Eye (tissue), 1 donor: ENCODE measurements at regions not wholly inside any gene's neighbourhood (a gene's known extent, or its start where the extent isn't known, plus 50 kb on each side); places are given as distances from the start of the nearest gene placed in this dataset.

Source experiments
- DNase-seq: peaks from one replicate; pipeline ENCODE4 v3.0.0-alpha.2; 2015

DNA sequence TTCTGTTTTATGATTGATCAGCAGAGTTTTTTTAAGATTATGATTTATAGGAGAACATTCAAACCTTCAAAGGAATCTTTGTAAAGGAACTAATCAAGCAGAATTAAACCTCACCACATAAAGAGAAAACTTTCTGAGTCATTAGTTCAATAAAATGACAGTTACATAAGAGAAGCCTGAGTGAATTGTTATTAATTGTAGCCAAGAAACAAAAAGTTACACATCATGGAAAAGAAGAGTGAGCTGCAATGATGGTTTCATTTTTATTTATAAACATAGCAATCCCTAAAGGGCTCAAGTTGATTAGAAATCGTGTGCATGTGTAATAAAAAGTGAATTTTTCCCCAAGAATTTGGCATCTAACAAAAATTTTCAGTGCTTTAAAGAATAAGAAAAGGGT is 731.4 kb downstream of the LTN1 start:
- DNase-seq = peak; percentile 26

DNA sequence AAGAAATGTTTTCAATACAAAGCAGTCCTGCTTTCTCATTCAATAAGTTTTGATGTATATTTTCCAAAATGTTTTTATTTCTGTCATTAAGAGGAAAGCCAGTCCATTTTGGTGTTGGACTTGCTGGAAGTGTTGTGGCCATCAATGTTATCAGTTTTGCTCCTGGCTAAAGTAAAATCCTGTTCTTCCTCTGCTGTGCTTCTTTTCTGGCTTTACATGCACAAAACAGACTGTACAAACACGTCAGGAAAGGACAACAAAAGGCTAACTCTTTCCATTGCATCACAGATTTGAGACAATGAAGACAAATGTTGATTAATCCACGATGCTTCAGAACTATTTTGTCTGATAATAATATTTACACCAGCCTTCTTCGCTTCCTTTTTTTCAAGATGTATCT is 735.4 kb downstream of the LTN1 start:
- DNase-seq = peak; percentile 47

DNA sequence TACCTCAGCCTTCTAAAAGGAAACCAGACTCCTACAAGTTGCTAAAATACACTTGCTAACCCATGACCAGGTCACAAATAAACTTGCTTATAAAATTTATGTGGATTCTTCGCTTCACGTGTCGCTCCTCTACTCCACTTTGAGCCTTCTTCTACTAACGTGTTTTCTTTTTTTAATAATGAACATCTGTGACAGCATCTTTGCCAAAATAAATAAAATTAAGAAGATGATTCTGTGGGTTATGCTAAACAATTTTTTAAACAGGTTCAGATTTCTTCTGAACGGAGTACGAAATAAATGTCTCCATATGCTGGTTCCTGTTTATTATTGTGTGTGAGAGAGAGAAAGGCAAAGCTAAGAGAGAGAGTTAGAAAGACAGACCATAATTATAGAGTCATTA is 735.8 kb downstream of the LTN1 start:
- DNase-seq = peak; percentile 76

DNA sequence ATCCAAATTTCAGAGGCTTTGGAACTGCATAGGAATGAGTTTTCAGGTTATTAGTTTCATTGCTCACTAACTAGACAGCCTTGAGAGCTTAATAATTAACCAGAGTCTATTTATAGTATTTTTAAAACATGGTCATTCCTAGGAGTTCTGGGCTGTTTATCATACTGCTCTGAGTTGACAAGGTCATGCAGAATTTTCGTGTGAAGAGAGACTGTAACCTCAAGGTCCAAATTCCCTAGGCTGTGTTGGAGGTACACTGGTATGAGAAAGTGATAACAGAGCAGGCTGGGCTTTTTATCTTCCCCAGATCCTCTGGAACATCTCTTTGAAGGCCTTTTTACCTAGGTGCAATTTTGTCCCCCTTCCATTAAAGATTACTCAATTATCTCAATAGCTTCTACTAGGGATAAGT is 736.3 kb downstream of the LTN1 start:
- DNase-seq = no peak

DNA sequence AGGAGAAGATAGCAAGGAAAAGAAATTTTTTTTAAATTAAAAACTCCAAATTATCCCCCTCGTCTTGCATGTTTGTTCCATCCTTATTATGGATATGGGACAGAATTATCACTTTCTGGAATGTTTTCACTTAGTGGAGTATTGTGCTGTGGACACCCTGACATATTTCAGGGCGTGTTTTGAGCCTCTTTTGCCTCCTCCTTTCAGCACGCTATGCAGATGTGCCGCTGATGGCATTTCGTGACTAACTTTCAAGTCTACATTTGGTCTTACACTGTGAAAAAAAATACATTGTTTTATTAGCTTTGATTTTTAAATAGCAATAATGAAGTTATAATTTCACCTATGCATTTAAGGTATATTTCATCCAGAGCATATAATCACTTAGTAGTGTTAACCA is 738.7 kb downstream of the LTN1 start:
- DNase-seq = no peak

DNA sequence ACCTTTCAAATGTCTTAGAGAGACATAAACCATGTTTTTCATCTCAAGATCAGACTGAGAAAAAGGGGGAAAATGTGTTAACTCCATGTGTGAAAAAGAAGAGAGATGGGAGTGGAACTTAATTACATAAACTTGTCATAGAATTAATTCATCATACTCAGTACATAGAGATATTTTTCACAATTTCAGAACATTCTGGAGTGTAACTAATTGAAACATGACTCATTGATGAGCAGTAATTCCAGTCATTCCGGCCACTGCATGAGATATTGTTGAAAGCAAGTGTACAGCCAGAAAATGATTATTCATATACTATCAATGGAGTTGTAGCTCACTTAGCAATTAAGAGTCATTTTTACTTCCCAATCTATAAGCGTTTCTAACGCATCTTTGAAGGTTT is 739.3 kb downstream of the LTN1 start:
- peak; percentile 8 for DNase-seq

DNA sequence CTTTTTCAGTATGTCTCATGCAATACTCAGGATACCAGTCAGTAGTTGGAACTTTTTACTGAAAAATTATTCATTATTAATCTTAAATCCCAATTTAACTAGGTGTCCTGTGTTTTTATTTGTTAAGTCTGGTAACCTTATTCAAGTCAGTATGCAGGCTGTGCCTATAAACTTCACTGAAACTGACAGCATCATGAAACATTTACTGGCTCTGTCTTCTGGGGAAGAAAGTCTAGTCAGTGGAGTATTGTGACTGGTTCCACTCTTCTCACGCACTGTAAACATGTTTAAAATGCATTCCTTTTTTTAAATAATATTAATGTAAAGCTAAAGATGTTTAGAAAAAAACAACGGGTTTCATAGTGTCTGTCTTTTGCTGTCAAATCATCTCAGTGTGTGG is 739.7 kb downstream of the LTN1 start:
- no peak for DNase-seq

DNA sequence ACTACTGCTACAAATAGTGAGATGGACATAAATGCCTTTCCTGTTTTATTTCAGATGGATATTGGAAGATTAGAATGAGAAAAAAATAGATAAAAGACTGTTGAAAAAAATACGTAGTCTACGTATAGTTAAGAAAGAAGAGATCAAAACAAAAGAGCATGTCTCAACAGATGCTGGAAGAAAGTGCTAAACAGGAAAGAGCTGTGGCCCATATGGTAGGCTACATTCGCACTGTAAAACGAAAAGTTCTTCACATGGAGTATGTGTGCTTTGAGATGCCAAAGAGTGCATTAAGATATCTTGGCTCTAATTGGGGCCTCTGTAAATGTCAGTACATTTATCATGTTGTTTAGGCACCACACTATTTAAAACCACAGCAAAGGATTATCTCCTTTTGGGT is 741.7 kb downstream of the LTN1 start:
- no peak for DNase-seq

DNA sequence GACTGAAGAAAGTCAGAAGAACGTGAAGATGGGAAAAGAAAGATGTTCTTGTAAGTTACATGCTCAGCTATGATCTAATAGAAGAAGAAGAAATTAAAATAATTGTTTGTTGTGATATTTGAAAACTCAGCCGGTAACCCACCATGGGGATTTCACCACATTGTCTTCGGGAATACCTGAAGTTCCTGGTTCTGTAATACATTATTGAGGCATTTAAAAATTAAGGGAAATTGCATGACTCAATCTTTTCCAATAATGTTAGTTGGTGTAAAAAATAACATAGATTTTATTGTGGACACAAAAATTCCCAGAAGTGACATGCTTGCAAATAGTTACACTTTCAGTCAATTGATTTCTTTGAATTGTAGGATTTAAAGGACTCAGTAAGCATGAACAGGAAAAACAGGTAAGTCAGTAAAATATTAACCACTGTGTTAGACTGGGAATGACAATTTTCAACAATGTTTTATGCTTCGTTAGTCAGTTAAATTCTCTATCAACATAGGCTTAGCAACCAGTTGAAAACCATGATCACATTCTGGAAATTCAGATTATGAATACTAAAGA is 745.1 kb downstream of the LTN1 start:
- no peak for DNase-seq

DNA sequence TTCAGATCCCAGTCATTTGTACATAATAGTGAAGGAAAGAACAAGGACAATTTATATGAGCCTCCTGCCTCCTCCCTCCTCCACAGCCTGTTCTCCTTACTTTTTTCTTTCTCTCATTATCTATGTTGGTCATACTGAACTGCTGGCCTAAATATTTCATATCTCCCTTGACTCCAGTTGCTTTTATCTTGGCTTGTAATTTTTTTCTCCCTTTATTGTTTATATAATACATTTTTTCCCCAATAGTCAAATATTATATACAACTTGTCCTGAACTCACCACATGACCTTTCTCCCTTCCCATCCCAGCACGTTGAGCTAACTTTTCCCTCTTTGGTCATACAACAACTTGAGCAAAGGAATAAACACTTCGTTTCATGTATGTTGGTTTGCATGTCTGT is 752.1 kb downstream of the LTN1 start:
- no peak for DNase-seq

DNA sequence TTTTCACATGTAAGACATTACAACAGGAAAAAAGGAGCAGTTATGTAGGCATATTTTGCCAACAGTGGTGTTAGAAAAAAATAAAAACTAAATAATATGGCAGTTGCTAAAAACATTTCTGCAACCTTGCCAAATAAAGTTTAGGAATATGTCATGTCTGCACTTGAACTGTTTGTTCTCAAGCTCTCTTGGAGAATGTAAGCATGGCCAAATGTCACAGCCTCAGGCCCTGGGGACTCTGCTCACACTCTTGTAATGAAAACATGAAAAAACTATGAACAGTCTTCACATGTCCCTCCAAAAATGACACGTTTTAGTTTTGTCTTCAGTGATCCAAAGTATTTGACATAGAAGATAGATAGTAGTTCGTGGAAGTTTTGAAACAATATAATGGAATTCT is 753.3 kb downstream of the LTN1 start:
- DNase-seq = peak; percentile 55

DNA sequence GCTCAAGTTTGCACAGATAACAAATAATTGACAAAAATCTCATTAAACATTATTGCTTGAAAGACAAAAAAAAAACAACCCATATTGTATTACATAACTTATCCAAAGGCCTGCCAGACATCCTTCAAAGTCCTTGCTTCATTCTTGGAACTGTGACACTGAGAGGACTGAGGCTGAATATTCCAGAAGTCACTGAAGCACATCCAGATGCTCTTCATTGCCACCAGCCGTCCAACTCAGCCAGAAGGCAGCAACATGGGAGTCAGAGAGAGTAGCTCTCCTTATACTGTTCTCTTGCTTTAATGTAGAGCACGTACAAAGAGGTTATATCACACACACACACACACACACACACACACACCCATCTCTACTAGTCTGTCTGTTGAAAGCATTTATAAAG is 755.0 kb downstream of the LTN1 start:
- no peak for DNase-seq

DNA sequence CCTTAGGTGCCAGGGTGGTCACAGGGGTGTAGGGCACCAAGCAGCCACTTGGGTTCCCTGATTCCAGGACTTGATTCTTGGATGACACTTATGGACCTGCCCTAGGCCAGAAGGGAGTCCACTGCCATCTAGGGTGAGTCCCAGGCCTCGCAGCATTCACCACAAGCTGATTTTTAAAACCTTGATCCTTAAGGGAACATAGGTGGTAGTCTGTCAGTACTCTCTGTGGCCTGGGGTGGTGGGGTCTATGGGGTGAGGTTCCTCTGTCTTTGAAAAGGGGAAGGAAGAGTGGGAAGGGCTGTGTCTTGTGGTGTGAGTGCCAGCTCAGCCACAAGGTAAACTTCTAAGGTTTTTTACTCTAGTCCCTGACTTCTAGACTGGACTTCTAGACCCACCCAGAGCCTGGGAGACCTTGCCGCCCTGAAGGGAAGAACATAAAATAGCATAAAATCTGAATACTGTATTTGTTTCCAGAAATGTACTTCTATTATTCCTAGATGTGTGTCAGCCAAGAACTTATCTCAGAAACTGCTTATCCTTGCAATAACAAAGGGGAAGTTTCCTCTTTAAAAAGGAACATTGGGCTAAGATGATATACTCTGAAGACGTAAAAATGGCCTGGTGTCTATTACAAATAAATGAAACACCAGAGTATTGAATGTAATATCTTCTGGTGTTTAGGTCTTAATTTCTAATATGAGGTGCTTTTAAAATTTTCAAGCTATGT is 757.3 kb downstream of the LTN1 start:
- peak; percentile 10 for DNase-seq

DNA sequence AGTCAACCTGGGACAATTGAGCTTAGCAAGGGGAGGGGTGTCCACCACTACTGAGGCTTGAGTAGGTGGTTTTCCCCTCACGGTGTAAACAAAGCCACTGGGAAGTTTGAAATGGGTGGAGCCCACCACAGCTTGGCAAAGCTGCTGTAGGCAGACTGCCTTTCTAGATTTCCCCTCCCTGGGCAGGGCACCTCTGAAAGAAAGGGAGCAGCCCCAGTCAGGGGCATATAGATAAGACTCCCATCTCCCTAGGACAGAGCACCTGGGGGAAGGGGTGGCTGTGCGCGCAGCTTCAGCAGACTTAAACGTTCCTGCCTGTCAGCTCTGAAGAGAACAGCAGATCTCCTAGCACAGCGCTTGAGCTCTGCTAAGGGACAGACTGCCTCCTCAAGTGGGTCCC is 758.4 kb downstream of the LTN1 start:
- DNase-seq = no peak

DNA sequence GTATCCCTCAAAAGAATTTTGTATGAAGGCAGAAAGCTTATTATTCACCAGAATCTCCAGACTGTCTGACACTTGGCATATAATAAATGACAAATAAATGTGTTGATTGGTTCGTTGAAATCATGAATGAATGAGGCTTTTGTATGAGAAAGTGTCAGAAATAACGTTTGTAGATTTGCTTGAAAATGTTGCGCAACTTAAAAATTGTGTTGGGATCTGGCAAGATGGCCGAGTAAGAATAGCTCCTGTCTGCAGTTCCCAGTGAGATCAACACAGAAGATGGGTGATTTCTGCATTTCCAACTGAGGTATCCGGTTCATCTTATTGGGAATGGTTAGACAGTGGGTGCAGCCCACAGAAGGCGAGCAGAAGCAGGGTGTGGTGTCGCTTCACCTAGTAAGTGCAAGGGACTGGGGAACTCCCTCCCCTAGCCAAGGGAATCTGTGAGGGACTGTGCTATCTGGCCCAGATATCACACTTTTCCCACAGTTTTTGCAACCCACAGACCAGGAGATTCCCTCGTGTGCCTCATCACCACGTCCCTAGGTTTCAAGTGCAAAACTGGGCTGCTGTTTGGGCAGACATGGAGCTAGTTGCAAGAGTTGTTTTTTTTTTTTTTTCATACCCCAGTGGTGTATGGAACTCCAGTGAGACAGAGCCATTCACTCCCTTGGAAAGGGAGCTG is 759.0 kb downstream of the LTN1 start:
- DNase-seq = no peak

DNA sequence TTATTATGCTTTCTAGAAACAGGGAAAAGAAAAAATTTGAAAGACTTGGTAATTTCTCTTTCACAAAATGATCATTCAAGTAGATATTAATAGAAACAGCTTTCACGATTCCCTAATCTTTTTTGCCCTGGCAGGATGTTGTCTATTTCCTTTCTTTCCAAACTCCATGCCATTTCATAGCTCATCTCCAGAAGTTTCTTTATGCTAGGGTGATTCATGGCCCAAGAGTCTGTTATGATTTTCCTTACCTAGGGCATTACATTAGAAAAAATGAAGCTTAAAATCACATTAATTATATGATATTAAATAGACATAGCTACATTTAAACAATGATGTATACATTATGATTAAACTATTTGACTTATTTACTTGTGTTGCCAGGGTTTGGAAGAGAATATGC is 762.1 kb downstream of the LTN1 start:
- no peak for DNase-seq

DNA sequence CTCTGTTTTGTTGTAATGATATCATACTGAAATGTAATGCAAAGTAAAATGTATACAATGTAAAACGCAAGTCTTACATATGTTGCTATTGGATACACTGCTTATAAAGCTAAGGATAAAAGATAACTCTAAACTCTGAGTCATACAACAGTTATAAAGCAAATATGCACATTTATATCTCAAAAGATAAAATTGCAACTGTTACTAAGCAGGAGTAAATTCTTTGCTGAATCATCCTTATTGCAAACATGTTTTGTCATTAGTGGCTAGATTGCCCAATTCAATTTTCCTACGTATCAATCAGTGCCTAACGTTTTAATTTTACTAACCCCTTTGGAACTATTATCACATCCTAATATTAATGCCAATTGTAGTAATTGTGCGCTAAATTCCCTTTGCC is 762.9 kb downstream of the LTN1 start:
- peak; percentile 6 for DNase-seq

DNA sequence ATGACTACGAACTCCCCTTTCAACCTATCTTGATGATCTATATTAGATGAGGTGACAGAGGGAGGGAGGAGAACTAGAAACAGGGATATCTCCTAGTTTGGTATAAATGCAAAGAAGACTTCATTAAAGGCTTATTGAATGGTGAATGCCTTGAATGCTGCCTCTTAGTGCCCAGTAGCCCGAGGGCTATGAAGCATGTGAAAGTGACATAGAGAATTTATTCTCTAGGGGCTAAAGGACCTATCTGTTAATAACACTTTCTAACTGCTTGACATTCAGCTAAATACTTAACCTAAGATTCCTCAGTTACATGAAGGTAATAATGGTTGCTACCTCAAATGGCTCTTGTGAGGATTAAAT is 764.1 kb downstream of the LTN1 start:
- DNase-seq = peak; percentile 15

DNA sequence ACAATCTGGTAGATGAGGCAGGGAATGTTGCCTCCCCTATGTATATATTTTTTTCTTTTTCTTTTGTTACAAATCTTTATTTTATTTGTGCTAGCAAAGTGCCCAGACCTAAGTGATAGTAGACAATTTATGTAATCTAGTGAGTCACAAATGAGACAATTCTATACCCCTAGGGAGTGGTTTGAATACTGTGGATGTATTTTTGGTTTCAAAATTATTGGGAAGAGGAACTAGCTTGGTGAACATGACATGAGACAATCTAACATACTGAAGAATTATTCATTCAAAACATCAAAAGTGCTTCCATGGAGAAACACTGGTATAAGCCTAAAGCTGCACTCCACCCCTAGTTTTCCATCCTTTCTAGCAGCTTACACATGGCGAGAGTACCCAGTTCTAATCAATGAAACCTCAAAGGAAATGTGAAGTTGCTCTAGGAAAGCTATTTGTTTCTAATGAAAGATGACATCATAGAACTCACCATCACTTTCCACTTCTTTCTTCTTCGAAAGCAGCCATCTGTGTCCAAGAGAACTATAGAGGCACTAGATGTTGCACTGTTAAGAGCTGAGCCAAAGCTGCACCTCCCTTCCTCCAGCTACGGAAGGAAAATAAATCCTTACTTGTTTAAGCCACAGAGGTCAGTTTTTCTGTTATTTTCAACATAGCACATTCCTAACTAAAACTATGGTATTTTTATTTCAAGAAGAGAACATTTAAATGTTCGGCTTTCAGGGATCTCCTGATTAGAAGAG is 764.6 kb downstream of the LTN1 start:
- DNase-seq = peak; percentile 22

DNA sequence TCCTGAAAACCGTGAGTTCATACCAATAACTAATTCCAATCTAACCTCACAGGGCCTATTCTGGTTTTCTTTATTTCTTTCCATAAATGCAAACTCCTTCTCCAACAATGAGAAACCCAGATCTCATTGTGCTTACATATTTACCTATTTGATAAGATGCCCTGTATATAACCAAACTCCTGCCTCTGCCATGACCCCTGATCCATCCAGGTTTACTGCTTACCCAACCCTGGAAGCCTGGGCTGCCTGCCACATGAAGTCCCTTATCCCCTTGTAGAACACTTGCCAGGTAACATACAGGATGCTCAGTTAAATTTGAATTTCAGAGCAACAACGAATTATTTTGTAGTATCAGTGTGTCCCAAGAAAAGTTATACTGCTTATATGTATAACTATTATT is 766.1 kb downstream of the LTN1 start:
- DNase-seq = no peak

DNA sequence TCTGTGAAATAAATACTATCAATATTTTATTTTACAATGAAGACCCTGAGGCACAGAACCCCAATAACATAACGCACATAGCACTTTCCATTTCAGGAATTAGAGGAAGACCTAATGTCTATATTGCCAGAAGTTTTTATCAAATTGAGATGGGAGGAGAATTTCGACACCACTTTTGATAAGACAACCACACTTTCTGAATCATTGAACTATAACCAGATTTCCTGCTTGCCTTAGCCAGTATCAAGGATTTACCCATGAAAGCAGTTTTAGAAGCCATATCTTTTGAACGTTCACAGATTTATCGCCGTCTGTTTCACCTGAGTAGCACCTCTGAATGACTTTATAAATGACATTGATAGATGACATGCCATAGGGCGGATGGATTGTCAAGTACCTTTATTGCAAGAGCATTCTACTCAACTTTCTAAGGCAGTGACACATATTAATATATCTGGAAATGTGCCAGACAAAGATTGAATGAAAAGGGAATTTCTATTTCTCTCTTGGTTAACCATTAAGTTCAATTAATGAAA is 768.4 kb downstream of the LTN1 start:
- DNase-seq = no peak

DNA sequence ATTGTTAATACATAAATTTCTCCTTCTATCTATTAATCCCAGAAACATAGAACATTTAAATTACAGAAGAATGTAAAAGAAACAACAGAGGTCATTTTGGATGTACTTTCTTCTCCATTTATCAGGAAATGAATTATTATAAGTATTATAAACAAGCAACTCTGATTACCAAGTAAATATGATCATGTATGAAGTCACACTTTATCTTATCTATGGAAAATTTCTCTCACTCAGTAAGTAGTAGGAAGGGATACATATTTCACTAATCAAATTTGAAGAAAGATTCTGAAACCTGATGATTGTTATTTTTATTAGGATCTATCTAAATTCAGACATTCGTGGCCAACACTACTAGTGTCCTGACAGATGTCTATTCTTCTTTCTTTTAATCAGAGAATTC is 770.7 kb downstream of the LTN1 start:
- no peak for DNase-seq

DNA sequence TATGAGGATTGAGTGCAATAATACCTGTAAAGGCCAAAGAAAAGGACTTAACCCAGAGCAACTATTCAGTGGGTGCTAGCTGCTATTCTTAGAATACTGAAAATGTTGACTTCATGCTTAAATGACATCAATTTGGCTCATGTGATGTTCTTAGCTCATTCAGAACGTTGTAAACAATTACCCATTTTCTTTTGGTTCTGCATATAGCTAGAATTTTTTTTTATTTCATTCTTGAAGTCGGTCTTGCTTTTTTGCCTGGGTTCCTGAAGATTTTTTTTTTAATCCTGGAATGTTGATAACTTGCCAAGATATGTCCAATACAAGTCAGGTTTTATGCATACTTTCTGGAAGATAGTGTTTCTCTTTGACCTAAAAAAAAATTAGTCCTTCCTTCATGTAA is 772.0 kb downstream of the LTN1 start:
- no peak for DNase-seq
